ENCODE measurements at regions not wholly inside any gene's neighbourhood (a gene's known extent, or its start where the extent isn't known, plus 50 kb on each side); places are given as distances from the start of the nearest gene placed in this dataset.

GRCh38 chr16:26644912-26645543 lies 421.7 kb upstream of the C16orf82 start:
- Histone ChIP-seq H3K9me3 (ENCODE audit: control insufficient read depth in 2 of 2, insufficient read depth in 1 of 2, low read depth in 1 of 2, low read length in 1 of 2) (no peaks in the 10 kb centered on the region), H3K36me3 (ENCODE audit: control insufficient read depth in 2 of 2, insufficient read depth in 2 of 2, low read length in 1 of 2) (no peaks in the 10 kb centered on the region), H3K27me3 (ENCODE audit: control insufficient read depth in 1 of 2, insufficient read depth in 2 of 2, low read length in 2 of 2) (no peaks in the 10 kb centered on the region), H3K4me3 (ENCODE audit: low read depth in 1 of 2, low read length in 2 of 2) (no peak overlapping the region), H3K4me1 (ENCODE audit: control insufficient read depth in 2 of 2, insufficient read depth in 2 of 2, low read length in 1 of 2) (no peaks in the 10 kb centered on the region), H3K27ac (ENCODE audit: low read depth in 2 of 2, low read length in 1 of 2) (no peak overlapping the region)
- WGBS, 2 donors = 72 to 73% methylated on average over 11 of the region's 11 CpGs

GRCh38 chr16:26645614-26646013 lies 421.1 kb upstream of the C16orf82 start:
- no peaks in the 10 kb centered on the region for H3K36me3 ChIP-seq (ENCODE audit: control insufficient read depth in 2 of 2, insufficient read depth in 2 of 2, low read length in 1 of 2)
- 25 to 29% methylated on average over 9 of the region's 9 CpGs for WGBS, 2 donors
- H3K27me3 ChIP-seq (ENCODE audit: control insufficient read depth in 1 of 2, insufficient read depth in 2 of 2, low read length in 2 of 2) = no peaks in the 10 kb centered on the region
- no peak overlapping the region for H3K4me3 ChIP-seq (ENCODE audit: low read depth in 1 of 2, low read length in 2 of 2)
- H3K27ac ChIP-seq (ENCODE audit: low read depth in 2 of 2, low read length in 1 of 2) = no peak overlapping the region
- H3K9me3 ChIP-seq (ENCODE audit: control insufficient read depth in 2 of 2, insufficient read depth in 1 of 2, low read depth in 1 of 2, low read length in 1 of 2) = no peaks in the 10 kb centered on the region
- H3K4me1 ChIP-seq (ENCODE audit: control insufficient read depth in 2 of 2, insufficient read depth in 2 of 2, low read length in 1 of 2) = no peaks in the 10 kb centered on the region

DNA sequence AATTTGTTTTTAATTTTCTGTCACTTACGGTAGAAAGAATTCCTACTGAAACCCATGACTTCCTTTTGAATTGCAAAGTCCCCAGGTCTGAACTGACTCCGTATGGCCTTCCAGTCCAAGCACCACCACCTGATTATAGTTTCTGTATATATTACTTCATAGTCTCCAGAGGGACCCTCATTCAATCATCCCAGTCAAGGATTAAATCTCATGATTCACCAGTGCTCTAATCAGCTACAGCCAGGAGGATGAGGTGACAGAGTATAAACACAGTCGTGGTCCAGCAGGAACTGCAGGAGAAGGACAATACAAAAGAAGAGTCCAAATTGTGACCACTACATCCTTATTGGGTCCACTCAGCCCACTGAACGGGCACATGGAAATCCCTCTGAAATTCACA lies 418.9 kb upstream of the C16orf82 start:
- Histone ChIP-seq H3K27ac (ENCODE audit: low read depth in 2 of 2, low read length in 1 of 2) (no peak overlapping the region), H3K4me1 (ENCODE audit: control insufficient read depth in 2 of 2, insufficient read depth in 2 of 2, low read length in 1 of 2) (no peaks in the 10 kb centered on the region), H3K27me3 (ENCODE audit: control insufficient read depth in 1 of 2, insufficient read depth in 2 of 2, low read length in 2 of 2) (no peaks in the 10 kb centered on the region), H3K36me3 (ENCODE audit: control insufficient read depth in 2 of 2, insufficient read depth in 2 of 2, low read length in 1 of 2) (no peaks in the 10 kb centered on the region), H3K9me3 (ENCODE audit: control insufficient read depth in 2 of 2, insufficient read depth in 1 of 2, low read depth in 1 of 2, low read length in 1 of 2) (no peaks in the 10 kb centered on the region), H3K4me3 (ENCODE audit: low read depth in 1 of 2, low read length in 2 of 2) (no peak overlapping the region)
- WGBS, 2 donors = 80 to 84% methylated on average over 4 of the region's 4 CpGs

DNA sequence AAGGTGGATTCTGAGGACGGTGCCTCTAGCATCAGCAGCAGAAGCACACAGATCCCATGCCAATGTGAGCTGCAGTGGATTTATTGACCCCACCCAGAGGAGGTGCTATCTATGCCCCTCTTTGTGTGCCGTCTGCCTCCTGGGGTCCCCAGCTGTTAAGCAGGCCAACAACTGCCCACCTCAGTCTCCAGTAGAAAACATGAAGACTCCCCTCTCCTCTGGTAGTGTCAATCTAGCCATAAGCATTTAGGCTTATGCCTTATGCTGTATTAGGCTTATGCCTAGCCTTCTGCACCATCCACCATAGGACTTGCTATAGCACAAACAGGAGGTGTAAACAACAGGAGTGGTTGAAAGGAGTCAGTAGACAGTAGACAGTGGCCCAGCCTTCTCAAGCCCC lies 417.9 kb upstream of the C16orf82 start:
- Histone ChIP-seq H3K4me3 (ENCODE audit: low read depth in 1 of 2, low read length in 2 of 2) (no peak overlapping the region), H3K27ac (ENCODE audit: low read depth in 2 of 2, low read length in 1 of 2) (no peak overlapping the region), H3K9me3 (ENCODE audit: control insufficient read depth in 2 of 2, insufficient read depth in 1 of 2, low read depth in 1 of 2, low read length in 1 of 2) (no peaks in the 10 kb centered on the region), H3K4me1 (ENCODE audit: control insufficient read depth in 2 of 2, insufficient read depth in 2 of 2, low read length in 1 of 2) (no peaks in the 10 kb centered on the region), H3K36me3 (ENCODE audit: control insufficient read depth in 2 of 2, insufficient read depth in 2 of 2, low read length in 1 of 2) (no peaks in the 10 kb centered on the region), H3K27me3 (ENCODE audit: control insufficient read depth in 1 of 2, insufficient read depth in 2 of 2, low read length in 2 of 2) (no peaks in the 10 kb centered on the region)
- WGBS, 2 donors = 58 to 64% methylated on average over 2 of the region's 2 CpGs

DNA sequence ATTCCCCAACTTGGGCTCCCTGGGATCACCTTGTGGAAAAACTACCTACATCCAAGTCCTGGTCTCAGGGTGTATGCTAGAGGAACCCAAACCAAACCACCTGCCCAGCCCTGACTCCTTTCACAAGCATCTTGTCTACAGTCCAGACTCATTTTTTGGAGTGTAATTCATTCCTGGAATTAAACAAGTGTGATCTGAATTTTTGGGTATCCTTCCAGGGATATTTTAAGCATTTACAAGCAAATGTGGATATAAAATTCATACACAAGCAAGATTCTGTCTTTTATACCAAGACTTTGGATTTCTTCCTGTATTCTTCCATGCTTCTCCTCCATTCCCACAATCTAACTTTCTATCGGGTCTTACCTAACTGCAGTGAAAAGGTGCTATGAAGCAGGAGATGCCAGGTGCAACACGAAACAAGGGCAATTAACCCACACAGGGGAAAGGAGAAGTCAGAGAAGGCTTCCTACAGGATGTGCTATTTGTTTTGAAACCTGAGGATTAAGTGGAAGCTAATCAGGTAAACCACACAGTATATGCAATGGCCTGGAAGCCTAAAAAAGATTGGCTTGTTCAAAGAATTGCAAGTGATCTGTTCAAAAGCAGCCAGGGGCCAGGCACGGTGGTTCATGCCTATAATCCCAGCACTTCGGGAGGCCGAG lies 417.2 kb upstream of the C16orf82 start:
- H3K36me3 ChIP-seq (ENCODE audit: control insufficient read depth in 2 of 2, insufficient read depth in 2 of 2, low read length in 1 of 2) = no peaks in the 10 kb centered on the region
- WGBS, 2 donors = 77 to 80% methylated on average over 5 of the region's 5 CpGs
- no peaks in the 10 kb centered on the region for H3K27me3 ChIP-seq (ENCODE audit: control insufficient read depth in 1 of 2, insufficient read depth in 2 of 2, low read length in 2 of 2)

DNA sequence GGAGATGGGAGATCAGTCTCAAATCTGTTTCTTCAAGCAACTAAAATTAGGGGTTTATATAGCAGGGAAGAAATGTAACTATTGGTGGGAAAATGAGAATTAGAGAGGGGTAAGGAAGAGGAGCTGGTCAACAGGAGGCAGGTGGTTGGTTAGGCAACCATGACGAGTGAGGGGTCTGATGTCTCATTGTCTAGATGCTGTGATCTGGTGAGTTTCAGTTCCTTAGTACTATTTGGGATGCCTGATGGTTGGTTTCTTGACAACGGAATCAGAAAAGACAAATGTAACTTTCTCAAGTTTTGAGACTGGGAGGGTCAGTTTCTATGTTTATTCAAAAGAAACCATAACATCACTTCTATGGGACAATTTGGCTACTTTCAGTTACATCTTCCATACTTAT lies 415.3 kb upstream of the C16orf82 start:
- Histone ChIP-seq H3K27me3 (ENCODE audit: control insufficient read depth in 1 of 2, insufficient read depth in 2 of 2, low read length in 2 of 2) (no peaks in the 10 kb centered on the region), H3K36me3 (ENCODE audit: control insufficient read depth in 2 of 2, insufficient read depth in 2 of 2, low read length in 1 of 2) (no peaks in the 10 kb centered on the region), H3K27ac (ENCODE audit: low read depth in 2 of 2, low read length in 1 of 2) (no peak overlapping the region), H3K4me3 (ENCODE audit: low read depth in 1 of 2, low read length in 2 of 2) (no peak overlapping the region), H3K4me1 (ENCODE audit: control insufficient read depth in 2 of 2, insufficient read depth in 2 of 2, low read length in 1 of 2) (no peaks in the 10 kb centered on the region), H3K9me3 (ENCODE audit: control insufficient read depth in 2 of 2, insufficient read depth in 1 of 2, low read depth in 1 of 2, low read length in 1 of 2) (no peaks in the 10 kb centered on the region)
- 75 to 79% methylated on average over 2 of the region's 2 CpGs for WGBS, 2 donors

More for the DNA sequence above, 417.2 kb upstream of the C16orf82 start:
- H3K9me3 ChIP-seq (ENCODE audit: control insufficient read depth in 2 of 2, insufficient read depth in 1 of 2, low read depth in 1 of 2, low read length in 1 of 2) = no peaks in the 10 kb centered on the region
- no peak overlapping the region for H3K27ac ChIP-seq (ENCODE audit: low read depth in 2 of 2, low read length in 1 of 2)
- no peaks in the 10 kb centered on the region for H3K4me1 ChIP-seq (ENCODE audit: control insufficient read depth in 2 of 2, insufficient read depth in 2 of 2, low read length in 1 of 2)
- H3K4me3 ChIP-seq (ENCODE audit: low read depth in 1 of 2, low read length in 2 of 2) = no peak overlapping the region

DNA sequence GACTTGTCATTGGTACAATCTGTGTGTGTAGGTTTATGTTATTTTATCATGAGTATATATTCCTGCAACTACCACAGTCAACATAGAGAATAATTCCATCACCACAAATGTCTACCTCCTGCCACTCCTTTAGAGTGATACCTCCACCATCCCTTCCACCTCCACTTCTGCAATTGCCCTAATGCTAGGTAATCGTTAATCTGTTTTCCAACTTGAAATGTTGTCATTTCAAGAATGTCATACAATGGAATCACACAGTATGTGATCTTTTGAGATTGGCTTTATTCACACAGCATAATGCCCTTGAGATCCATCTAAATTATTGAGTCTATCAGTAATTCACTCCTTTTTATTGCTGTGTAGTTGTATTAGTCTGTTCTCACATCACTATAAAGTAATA lies 414.8 kb upstream of the C16orf82 start:
- no peaks in the 10 kb centered on the region for H3K4me1 ChIP-seq (ENCODE audit: control insufficient read depth in 2 of 2, insufficient read depth in 2 of 2, low read length in 1 of 2)

GRCh38 chr16:26658486-26658885 lies 408.2 kb upstream of the C16orf82 start:
- no peak overlapping the region for H3K27ac ChIP-seq (ENCODE audit: low read depth in 2 of 2, low read length in 1 of 2)
- no peak overlapping the region for H3K4me3 ChIP-seq (ENCODE audit: low read depth in 1 of 2, low read length in 2 of 2)
- H3K36me3 ChIP-seq (ENCODE audit: control insufficient read depth in 2 of 2, insufficient read depth in 2 of 2, low read length in 1 of 2) = no peaks in the 10 kb centered on the region
- no peaks in the 10 kb centered on the region for H3K9me3 ChIP-seq (ENCODE audit: control insufficient read depth in 2 of 2, insufficient read depth in 1 of 2, low read depth in 1 of 2, low read length in 1 of 2)
- H3K27me3 ChIP-seq (ENCODE audit: control insufficient read depth in 1 of 2, insufficient read depth in 2 of 2, low read length in 2 of 2) = no peaks in the 10 kb centered on the region
- 64 to 69% methylated on average over 2 of the region's 2 CpGs for WGBS, 2 donors
- no peaks in the 10 kb centered on the region for H3K4me1 ChIP-seq (ENCODE audit: control insufficient read depth in 2 of 2, insufficient read depth in 2 of 2, low read length in 1 of 2)

More for the DNA sequence above, 414.8 kb upstream of the C16orf82 start:
- H3K4me3 ChIP-seq (ENCODE audit: low read depth in 1 of 2, low read length in 2 of 2) = no peak overlapping the region
- WGBS, 2 donors = 82 to 91% methylated on average over 1 of the region's 1 CpG
- no peaks in the 10 kb centered on the region for H3K9me3 ChIP-seq (ENCODE audit: control insufficient read depth in 2 of 2, insufficient read depth in 1 of 2, low read depth in 1 of 2, low read length in 1 of 2)
- H3K27me3 ChIP-seq (ENCODE audit: control insufficient read depth in 1 of 2, insufficient read depth in 2 of 2, low read length in 2 of 2) = no peaks in the 10 kb centered on the region
- H3K36me3 ChIP-seq (ENCODE audit: control insufficient read depth in 2 of 2, insufficient read depth in 2 of 2, low read length in 1 of 2) = no peaks in the 10 kb centered on the region
- H3K27ac ChIP-seq (ENCODE audit: low read depth in 2 of 2, low read length in 1 of 2) = no peak overlapping the region

DNA sequence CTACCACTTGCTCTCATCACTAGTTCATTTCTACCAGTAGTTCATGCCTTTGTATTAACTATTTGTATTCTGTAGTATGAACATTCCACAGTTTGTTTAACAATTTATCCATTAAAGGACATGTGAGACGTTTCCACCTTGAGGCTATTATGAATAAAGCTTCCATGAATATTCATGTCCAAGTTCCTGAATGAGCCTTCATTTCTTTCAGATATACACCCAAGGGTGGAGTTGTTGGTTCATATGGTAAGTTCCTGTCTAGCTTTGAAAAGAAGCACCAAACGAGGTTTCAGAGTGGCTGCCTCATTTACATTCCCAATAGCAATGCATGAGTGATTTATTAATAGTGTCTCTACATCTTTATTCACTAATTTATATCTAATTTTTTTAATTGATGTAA lies 407.8 kb upstream of the C16orf82 start:
- WGBS, 2 donors = 40 to 50% methylated on average over 2 of the region's 2 CpGs

GRCh38 chr16:26664086-26664485 lies 402.6 kb upstream of the C16orf82 start:
- WGBS, 2 donors = 70 to 76% methylated on average over 4 of the region's 4 CpGs
- Histone ChIP-seq H3K36me3 (ENCODE audit: control insufficient read depth in 2 of 2, insufficient read depth in 2 of 2, low read length in 1 of 2) (no peaks in the 10 kb centered on the region), H3K9me3 (ENCODE audit: control insufficient read depth in 2 of 2, insufficient read depth in 1 of 2, low read depth in 1 of 2, low read length in 1 of 2) (peaks cover 0 to 1% of the 10 kb centered on the region in 2 donors), H3K4me3 (ENCODE audit: low read depth in 1 of 2, low read length in 2 of 2) (no peak overlapping the region), H3K27ac (ENCODE audit: low read depth in 2 of 2, low read length in 1 of 2) (no peak overlapping the region), H3K27me3 (ENCODE audit: control insufficient read depth in 1 of 2, insufficient read depth in 2 of 2, low read length in 2 of 2) (no peaks in the 10 kb centered on the region), H3K4me1 (ENCODE audit: control insufficient read depth in 2 of 2, insufficient read depth in 2 of 2, low read length in 1 of 2) (no peaks in the 10 kb centered on the region)

More for the DNA sequence above, 407.8 kb upstream of the C16orf82 start:
- H3K4me1 ChIP-seq (ENCODE audit: control insufficient read depth in 2 of 2, insufficient read depth in 2 of 2, low read length in 1 of 2) = no peaks in the 10 kb centered on the region
- H3K9me3 ChIP-seq (ENCODE audit: control insufficient read depth in 2 of 2, insufficient read depth in 1 of 2, low read depth in 1 of 2, low read length in 1 of 2) = no peaks in the 10 kb centered on the region
- H3K27me3 ChIP-seq (ENCODE audit: control insufficient read depth in 1 of 2, insufficient read depth in 2 of 2, low read length in 2 of 2) = no peaks in the 10 kb centered on the region
- no peak overlapping the region for H3K27ac ChIP-seq (ENCODE audit: low read depth in 2 of 2, low read length in 1 of 2)
- no peaks in the 10 kb centered on the region for H3K36me3 ChIP-seq (ENCODE audit: control insufficient read depth in 2 of 2, insufficient read depth in 2 of 2, low read length in 1 of 2)
- no peak overlapping the region for H3K4me3 ChIP-seq (ENCODE audit: low read depth in 1 of 2, low read length in 2 of 2)
